Left cardiac atrium (tissue), 4 donors: ENCODE measurements at regions not wholly inside any gene's neighbourhood (a gene's known extent, or its start where the extent isn't known, plus 50 kb on each side); places are given as distances from the start of the nearest gene placed in this dataset.
"Not testable (repeated sequence)": the region's sequence is repeated elsewhere in the genome, so short reads cannot be mapped to it uniquely, and the experiment has no call there.

Source experiments
- ATAC-seq, 2 donors: fragments of 200-7000 bp; cut with Tn5 transposase; one replicate each; pipeline ENCODE4 v1.9.1; 2020; ENCODE audit warnings: mild to moderate bottlenecking in 2 of 2, moderate library complexity in 2 of 2
- DNase-seq: peaks from one replicate; pipeline ENCODE4 v3.0.0-alpha.2; 2020
- intact Hi-C, 2 donors: fragments of 100-400 bp; cut with DNase I; formaldehyde crosslinking; loops; one replicate each; pipeline versions ENCODE4 v1.14.1 to v1.15.1; 2022 to 2023
- donor health status: DM: no; HTN: yes; CAD: no.
- donor health status: DM: no; HTN: yes; CAD: no; lungs with severe emphysema.
- donor health status: DM: yes; HTN: yes; CAD: no.
- donor health status: Dilated cardiomyopathy.

DNA sequence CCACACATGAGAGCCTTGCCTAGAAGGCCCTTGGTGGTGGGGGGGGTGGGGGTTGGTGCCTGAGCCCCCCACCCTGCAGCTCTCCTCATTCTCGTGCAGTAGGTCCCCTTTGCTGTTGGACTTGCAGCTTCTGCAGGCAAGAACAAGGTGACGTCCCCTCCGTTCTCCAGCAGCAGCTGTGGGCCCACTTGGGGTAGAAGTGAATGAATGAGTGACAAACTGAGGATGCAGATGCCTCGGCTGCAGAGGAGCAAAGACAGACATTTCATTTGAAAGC is 88.6 kb upstream of the CTDP1 start:
- DNase-seq (no peak), ATAC-seq (no peak)
- intact Hi-C loops, result loop anchor here in 1 of 2 donors (10.0 kb wide), 1 partner anchor 56 kb away; no protein-coding TSS in a partner anchor

- ATAC-seq, DNase-seq: not testable (repeated sequence)
- intact Hi-C loops, result loop anchor here in 1 of 2 donors (10.0 kb wide), 1 partner anchor 58 kb away; no protein-coding TSS in a partner anchor
Observed at GRCh38 chr18:79592684-79593083, 86.9 kb upstream of the CTDP1 start.

- ATAC-seq (no peak), DNase-seq (peak; percentile 7)
- intact Hi-C loops, result loop anchor here in 1 of 2 donors (10.0 kb wide), 1 partner anchor 61 kb away; no protein-coding TSS in a partner anchor
Observed at GRCh38 chr18:79595876-79596374, 83.7 kb upstream of the CTDP1 start.

GRCh38 chr18:79596446-79597175 is 83.0 kb upstream of the CTDP1 start:
- intact Hi-C loops, result loop anchor here in 1 of 2 donors (10.0 kb wide), 1 partner anchor 62 kb away; no protein-coding TSS in a partner anchor

DNA sequence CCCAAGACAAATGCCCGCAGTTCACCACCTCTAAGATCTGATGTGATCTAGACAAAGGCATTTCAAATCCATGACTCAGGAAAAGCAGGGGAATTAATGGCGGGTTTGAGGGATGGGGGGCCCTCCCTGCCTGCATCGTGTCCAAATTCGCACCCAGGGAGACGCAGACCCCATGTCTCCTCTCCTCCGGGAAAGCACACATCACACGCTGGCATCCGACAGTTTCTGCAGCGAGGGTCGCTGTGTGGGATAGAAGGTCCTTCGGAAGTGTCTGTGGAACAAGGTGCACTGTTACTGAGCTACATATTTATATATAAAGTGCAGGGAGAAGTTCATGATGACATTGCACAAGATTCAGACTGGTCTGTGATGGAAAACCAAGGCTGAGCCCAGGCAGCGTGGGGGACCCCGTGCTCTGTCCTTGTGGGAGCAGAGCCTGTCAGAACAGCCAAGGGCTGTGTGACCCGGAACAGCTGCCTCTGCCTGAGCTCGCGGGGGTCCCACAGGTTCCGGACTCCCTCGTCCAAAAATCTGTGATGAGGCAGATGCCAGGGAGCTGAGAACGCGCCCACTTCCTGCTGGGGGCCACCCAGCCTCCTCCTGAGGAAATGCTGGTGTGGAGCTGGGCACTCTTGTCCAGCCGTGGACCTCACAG is 82.3 kb upstream of the CTDP1 start:
- ATAC-seq (no peak), DNase-seq (no peak)
- intact Hi-C loops, result loop anchor here in 1 of 2 donors (10.0 kb wide), 1 partner anchor 63 kb away; no protein-coding TSS in a partner anchor

More at GRCh38 chr18:79596446-79597175, 83.0 kb upstream of the CTDP1 start:
- DNase-seq (no peak), ATAC-seq (no peak)

GRCh38 chr18:79597831-79598632 is 81.6 kb upstream of the CTDP1 start:
- intact Hi-C loops, result loop anchor here in 1 of 2 donors (10.0 kb wide), 1 partner anchor 63 kb away; no protein-coding TSS in a partner anchor
- peak in 1 of 2 donors; percentile 25 for ATAC-seq
- DNase-seq, result peak; percentile 17

DNA sequence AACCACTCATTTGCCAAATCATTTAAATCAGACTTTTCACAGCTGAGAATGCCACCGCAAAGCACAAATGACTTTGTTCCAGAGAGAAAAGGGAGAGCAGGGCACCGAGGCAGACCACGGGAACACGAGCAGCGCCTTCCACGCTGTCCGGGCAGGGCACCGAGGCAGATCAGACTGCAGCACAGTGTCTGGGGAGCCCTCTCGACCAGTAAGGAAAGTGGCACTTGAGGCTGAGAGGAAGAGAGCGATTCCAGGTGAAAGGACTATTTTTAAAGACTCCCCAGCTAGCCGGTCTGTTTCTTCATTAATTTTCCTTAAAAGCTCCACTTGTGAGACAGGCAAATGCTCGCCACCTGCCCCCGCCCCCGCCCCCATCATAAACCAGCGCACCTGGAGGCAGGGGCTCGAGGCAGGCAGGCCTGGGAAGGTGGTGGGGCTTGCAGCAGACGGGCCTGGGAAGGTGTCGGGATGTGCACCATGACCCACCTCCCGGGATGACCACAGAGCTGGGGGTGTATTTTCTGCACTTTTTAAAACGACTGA is 80.9 kb upstream of the CTDP1 start:
- ATAC-seq (no peak), DNase-seq (peak; percentile 3)
- intact Hi-C loops, result loop anchor here in 1 of 2 donors (10.0 kb wide), 1 partner anchor 64 kb away; no protein-coding TSS in a partner anchor

DNA sequence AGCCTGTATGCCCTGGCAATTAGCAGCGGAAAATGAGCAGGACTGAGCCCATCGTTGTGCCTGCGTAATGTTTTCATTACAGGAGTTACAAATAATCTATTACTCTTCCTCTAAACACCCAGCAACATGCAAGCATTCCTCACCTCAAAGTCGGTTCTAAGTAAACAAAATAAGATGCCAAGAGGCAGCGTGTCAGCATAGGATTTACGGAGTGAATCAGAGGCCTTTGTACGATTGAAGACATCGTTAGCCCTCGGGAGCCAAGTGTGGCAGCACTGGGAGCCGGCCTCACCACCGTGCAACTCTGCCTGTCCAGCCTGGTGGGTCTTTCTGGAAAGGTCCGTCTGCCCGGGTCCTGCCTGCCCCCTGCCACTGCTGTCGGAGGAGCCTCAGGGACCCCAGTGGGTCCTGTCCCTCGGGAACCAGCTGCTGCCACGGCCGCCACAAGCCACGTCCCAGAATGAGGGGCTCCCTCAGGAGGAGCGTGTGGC is 80.1 kb upstream of the CTDP1 start:
- ATAC-seq, result no peak
- DNase-seq, result peak; percentile 17
- intact Hi-C loops, result loop anchor here in 1 of 2 donors (10.0 kb wide), 1 partner anchor 65 kb away; no protein-coding TSS in a partner anchor

DNA sequence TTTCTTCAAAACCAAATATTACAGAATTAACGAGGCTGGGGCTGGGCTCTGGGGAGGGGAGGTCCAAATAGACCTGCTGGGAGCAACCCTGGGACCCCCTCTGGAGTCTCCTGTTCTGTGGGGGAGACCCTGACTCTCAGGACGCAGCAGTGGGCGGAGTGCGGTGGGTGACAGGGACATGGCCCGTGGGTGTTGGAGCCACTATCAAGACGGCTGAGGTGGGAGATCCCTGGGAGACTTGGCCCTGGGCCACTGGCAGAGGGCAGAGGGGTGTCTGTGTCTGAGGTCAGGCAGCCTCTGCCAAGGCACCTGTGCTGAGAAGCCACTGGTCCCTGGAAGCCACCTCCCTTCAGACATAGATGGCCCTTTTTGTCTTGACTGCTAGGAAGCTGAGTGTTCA is 79.5 kb upstream of the CTDP1 start:
- intact Hi-C loops, result no loop called here
- DNase-seq, result no peak
- ATAC-seq, result no peak

DNA sequence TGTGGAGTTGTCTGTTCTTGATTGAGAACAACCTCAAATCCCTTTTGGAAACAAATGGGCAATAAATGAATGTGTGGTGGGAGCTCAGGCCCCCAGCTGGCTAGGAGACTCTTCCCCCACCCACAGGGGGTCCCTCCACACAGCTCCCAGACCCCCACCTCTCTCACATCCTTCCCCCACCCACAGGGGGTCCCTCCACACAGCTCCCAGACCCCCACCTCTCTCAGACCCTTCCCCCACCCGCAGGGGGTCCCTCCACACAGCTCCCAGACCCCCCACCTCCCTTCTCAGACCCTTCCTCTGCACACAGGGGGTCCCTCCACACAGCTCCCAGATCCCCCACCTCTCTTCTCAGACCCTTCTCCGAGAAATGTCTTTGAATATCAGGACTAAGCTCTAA is 79.0 kb upstream of the CTDP1 start:
- no peak for ATAC-seq
- intact Hi-C loops, result no loop called here
- peak; percentile 1 for DNase-seq

GRCh38 chr18:79601234-79601633 is 78.4 kb upstream of the CTDP1 start:
- ATAC-seq, result no peak
- DNase-seq, result peak; percentile 5
- intact Hi-C loops, result no loop called here

DNA sequence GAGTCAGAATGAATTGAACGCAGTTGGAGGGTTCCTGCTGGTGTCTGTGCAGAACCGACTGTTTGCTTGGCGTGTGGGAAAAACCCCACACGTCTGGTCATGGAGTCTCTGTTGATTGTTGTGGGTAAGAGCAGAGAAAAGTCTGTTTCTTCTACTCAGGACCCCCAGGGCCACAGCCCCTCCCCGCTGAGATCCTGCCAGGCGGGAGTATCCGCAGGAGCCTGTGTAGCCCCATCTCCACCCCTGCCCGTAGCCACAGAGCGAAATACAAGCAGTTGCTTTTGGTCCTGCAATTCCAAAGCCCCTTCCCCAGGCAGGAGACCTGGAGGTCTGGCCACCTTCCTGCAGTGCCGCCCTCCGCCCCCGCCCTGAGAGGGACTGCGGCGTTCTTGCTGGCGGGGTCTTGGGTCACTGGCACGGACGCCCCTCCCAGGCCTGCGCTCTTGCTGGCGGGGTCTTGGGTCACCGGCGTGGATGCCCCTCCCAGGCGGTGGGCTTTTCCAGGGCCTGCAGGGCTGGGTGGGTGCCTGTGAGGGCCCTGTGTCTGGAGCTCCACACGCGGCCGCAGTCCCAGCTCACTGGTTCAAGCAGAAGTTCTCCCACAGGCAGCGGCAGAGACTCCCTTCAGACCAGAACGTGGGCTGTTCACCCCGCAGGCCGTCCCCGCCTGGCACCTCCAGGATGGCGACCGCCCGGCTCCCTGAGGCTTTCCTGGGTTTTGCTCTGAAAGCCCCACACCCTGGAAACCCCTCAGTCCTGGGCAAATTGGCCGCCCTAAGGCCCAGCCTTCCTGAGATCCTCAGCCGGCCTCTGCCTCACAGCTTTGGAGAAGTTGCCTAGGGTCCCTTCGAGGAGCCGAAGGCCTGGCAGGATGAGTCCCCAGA is 76.0 kb upstream of the CTDP1 start:
- DNase-seq (peak; percentile 14), ATAC-seq (no peak)
- intact Hi-C loops, result no loop called here

DNA sequence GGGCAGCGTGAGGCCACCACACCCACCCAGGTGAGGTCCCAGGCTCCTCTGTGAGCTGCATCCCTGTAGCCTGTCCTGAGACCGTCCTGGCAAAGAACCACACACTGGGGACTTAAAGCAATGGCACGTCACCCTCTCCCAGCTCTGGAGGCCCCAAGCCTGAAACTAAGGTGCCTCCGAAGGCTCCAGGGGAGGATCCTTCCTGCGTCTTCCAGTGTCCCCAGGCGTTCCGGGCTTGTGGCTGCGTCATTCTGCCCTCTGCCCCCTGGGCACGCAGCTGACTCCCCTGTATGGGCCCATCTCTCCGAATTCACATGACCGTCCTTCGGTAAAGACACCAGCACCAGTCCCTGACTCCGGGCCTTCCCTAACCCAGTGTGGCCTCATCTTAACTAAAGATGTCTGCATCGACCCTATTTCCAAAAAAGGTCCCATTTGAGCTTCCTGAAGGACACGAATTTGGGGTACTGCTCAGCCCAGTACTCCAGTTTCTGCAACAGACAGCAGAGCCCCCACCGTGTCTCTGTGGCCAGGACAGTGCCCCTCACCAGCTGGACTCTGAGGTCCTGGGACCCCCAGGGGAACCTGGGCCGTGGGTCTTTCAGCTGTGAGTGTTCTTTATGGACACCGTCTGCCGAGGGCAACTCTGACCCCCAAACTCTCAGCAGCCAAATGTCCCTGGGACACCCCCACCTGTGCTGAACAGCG is 75.2 kb upstream of the CTDP1 start:
- intact Hi-C loops, result no loop called here
- ATAC-seq, result no peak
- DNase-seq, result peak; percentile 9

DNA sequence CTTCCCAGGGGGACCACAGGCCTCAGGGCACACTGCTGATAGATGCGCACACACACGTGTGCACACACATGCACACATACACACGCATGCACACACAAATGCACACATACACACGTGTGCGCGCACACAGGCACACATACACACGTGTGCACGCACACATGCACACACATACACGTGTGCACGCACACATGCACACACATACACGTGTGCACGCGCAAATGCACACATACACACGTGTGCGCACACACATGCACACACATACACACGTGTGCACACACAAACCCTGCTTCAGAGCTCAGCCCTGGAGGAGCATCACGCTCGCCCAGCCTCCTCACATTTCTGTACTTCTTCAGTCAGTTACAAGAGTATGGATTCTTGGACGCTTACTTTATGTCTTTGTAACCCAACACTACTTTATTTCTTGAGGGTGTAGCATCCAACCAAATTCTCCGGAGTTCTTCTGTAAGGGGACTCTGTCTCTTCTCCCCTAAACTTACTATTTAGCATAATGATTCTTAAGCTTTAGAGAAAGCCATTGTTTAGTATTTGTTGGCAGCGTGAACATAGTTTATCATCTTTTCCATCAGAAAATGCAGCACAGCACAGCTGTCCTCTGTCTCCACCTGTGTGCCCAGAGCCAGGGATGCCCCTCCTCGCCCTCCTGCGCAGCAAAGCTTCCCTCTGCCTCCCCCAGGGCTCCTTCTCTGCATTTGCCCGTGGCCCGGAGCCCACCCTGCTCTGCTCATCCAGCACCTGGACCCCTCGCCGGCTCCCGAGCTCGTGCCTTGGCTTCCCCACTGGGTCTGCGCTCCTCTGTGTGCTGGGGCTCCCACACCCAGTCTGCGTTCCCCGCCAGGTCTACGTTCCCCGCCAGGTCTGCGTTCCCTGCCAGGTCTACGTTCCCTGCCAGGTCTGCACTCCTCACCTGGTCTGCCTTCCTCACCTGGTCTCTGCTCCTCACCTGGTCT is 74.4 kb upstream of the CTDP1 start:
- DNase-seq, result peak; percentile 10
- intact Hi-C loops, result no loop called here
- no peak for ATAC-seq

DNA sequence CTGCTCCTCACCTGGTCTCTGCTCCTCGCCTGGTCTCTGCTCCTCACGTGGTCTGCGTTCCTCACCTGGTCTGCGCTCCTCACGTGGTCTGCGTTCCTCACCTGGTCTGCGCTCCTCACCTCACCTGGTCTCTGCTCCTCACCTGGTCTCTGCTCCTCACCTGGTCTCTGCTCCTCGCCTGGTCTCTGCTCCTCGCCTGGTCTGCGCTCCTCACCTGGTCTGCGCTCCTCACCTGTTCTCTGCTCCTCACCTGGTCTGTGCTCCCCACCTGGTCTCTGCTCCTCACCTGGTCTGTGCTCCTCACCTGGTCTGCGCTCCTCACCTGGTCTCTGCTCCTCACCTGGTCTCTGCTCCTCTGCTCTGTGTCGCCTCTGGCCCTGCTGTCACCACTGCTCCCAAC is 73.5 kb upstream of the CTDP1 start:
- ATAC-seq, intact Hi-C loops, DNase-seq: not testable (repeated sequence)

DNA sequence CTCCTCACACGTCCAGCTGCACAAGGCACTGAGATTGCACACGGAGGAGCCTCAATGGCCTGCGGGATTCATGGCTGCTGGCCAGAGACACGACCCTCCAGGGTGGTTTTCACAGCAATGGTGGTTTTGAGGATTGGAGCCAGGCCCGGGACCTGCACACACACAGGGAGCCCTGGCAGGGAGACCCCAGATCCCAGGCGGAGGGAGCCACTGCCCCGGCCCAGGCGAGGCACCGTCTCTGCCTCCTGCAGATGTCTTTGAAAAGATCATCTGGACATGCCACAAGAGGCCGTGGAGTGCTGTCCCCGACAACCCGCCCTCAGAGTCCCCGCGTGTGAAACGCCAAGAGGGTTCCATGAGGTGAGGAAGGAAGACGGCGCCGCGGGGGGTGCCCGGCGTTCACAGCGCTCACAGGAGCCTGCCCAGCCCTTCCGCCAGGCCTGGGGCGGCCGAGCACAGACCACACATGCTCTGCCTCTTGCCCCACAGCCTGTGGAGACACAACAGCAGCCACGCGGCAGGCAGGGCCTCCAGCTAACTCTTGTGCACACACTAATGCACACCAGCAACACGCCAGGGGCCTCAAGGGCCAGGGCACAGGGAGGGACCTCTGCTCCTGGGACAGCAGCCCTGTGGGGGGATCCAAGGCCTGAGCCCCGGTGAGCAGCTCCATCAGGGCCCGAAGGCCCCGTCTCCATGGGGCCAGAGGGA is 72.8 kb upstream of the CTDP1 start:
- DNase-seq (peak; percentile 18), ATAC-seq (no peak)
- intact Hi-C loops, result no loop called here
